GM19023 (cell line): ENCODE measurements at regions not wholly inside any gene's neighbourhood (a gene's known extent, or its start where the extent isn't known, plus 50 kb on each side); places are given as distances from the start of the nearest gene placed in this dataset.

Experiments used
- ATAC-seq: cut with Tn5 transposase; IDR thresholded peaks from one replicate; pipeline ENCODE4 v1.9.1; 2021; ENCODE audit warnings: mild to moderate bottlenecking, moderate library complexity; ENCODE audit not compliant: unreplicated experiment

GRCh38 chr6:15781333-15781732 is 118.5 kb upstream of the DTNBP1 start:
- no peak for ATAC-seq

- ATAC-seq, result no peak
Measured at GRCh38 chr6:15780437-15780836, 117.6 kb upstream of the DTNBP1 start.

- ATAC-seq, result no peak
Measured at GRCh38 chr6:15779726-15780125, 116.9 kb upstream of the DTNBP1 start.

- ATAC-seq, result no peak
Measured at GRCh38 chr6:15776458-15776980, 113.7 kb upstream of the DTNBP1 start.

GRCh38 chr6:15775741-15776140 is 112.9 kb upstream of the DTNBP1 start:
- ATAC-seq, result no peak

- ATAC-seq, result no peak
Measured at GRCh38 chr6:15775076-15775634, 112.3 kb upstream of the DTNBP1 start.

- no peak for ATAC-seq
Measured at GRCh38 chr6:15773806-15774410, 111.1 kb upstream of the DTNBP1 start.

- peak; percentile 74 for ATAC-seq
Measured at GRCh38 chr6:15770347-15771143, 107.7 kb upstream of the DTNBP1 start.

GRCh38 chr6:15769511-15770018 is 106.7 kb upstream of the DTNBP1 start:
- no peak for ATAC-seq

- ATAC-seq, result no peak
Measured at GRCh38 chr6:15768999-15769398, 106.2 kb upstream of the DTNBP1 start.

- ATAC-seq, result no peak
Measured at GRCh38 chr6:15763837-15764236, 101.0 kb upstream of the DTNBP1 start.

- ATAC-seq, result no peak
Measured at GRCh38 chr6:15763364-15763763, 100.5 kb upstream of the DTNBP1 start.

- ATAC-seq, result no peak
Measured at GRCh38 chr6:15761045-15761502, 98.2 kb upstream of the DTNBP1 start.

- ATAC-seq, result no peak
Measured at GRCh38 chr6:15758631-15759215, 95.9 kb upstream of the DTNBP1 start.

GRCh38 chr6:15755526-15755925 is 92.7 kb upstream of the DTNBP1 start:
- ATAC-seq, result no peak

GRCh38 chr6:15754706-15755079 is 91.9 kb upstream of the DTNBP1 start:
- no peak for ATAC-seq

- no peak for ATAC-seq
Measured at GRCh38 chr6:15754035-15754705, 91.3 kb upstream of the DTNBP1 start.

- ATAC-seq, result no peak
Measured at GRCh38 chr6:15752820-15753219, 90.0 kb upstream of the DTNBP1 start.

- no peak for ATAC-seq
Measured at GRCh38 chr6:15751721-15752350, 89.0 kb upstream of the DTNBP1 start.

GRCh38 chr6:15748341-15748740 is 85.5 kb upstream of the DTNBP1 start:
- no peak for ATAC-seq
